ENCODE measurements at regions not wholly inside any gene's neighbourhood (a gene's known extent, or its start where the extent isn't known, plus 50 kb on each side); places are given as distances from the start of the nearest gene placed in this dataset.

- TF ChIP-seq CTCF (IDR thresholded peaks at IDR 0.05) (no peak), POLR2A (IDR thresholded peaks at IDR 0.05) (no peak)
Observed at GRCh38 chr11:70742553-70743291, 344.4 kb downstream of the CTTN start.
